ENCODE measurements at regions not wholly inside any gene's neighbourhood (a gene's known extent, or its start where the extent isn't known, plus 50 kb on each side); places are given as distances from the start of the nearest gene placed in this dataset.
"Not testable (repeated sequence)": the region's sequence is repeated elsewhere in the genome, so short reads cannot be mapped to it uniquely, and the experiment has no call there.

- no peak for DNase-seq (ENCODE audit: low read depth)
- TF ChIP-seq CTCF (conservative IDR thresholded peaks at IDR 0.05; ENCODE audit: low read depth, low read length), result no peak
- H3K4me3 ChIP-seq (ENCODE audit: low read depth, low read length), result no peak overlapping the region
Measured at GRCh38 chr2:129550536-129550935, 428.9 kb upstream of the RAB6C start.

GRCh38 chr2:129554373-129554772 is 425.1 kb upstream of the RAB6C start:
- TF ChIP-seq CTCF (conservative IDR thresholded peaks at IDR 0.05; ENCODE audit: low read depth, low read length), result no peak
- no peak overlapping the region for H3K4me3 ChIP-seq (ENCODE audit: low read depth, low read length)
- DNase-seq (ENCODE audit: low read depth), result no peak

- DNase-seq (ENCODE audit: low read depth), result no peak
- no peak for TF ChIP-seq CTCF (conservative IDR thresholded peaks at IDR 0.05; ENCODE audit: low read depth, low read length)
- no peak overlapping the region for H3K4me3 ChIP-seq (ENCODE audit: low read depth, low read length)
Measured at GRCh38 chr2:129559101-129559500, 420.4 kb upstream of the RAB6C start.

GRCh38 chr2:129565551-129566109 is 413.8 kb upstream of the RAB6C start:
- H3K4me3 ChIP-seq (ENCODE audit: low read depth, low read length), result no peak overlapping the region
- DNase-seq (ENCODE audit: low read depth), result no peak
- no peak for TF ChIP-seq CTCF (conservative IDR thresholded peaks at IDR 0.05; ENCODE audit: low read depth, low read length)

- H3K4me3 ChIP-seq (ENCODE audit: low read depth, low read length); DNase-seq (ENCODE audit: low read depth): not testable (repeated sequence)
Measured at GRCh38 chr2:129570812-129571211, 408.7 kb upstream of the RAB6C start.

GRCh38 chr2:129575431-129575830 is 404.0 kb upstream of the RAB6C start:
- TF ChIP-seq CTCF (conservative IDR thresholded peaks at IDR 0.05; ENCODE audit: low read depth, low read length), result no peak
- no peak for DNase-seq (ENCODE audit: low read depth)
- H3K4me3 ChIP-seq (ENCODE audit: low read depth, low read length), result no peak overlapping the region

- no peak for DNase-seq (ENCODE audit: low read depth)
- H3K4me3 ChIP-seq (ENCODE audit: low read depth, low read length), result no peak overlapping the region
- TF ChIP-seq CTCF (conservative IDR thresholded peaks at IDR 0.05; ENCODE audit: low read depth, low read length), result no peak
Measured at GRCh38 chr2:129575880-129576279, 403.6 kb upstream of the RAB6C start.
